GM12878 (cell line): ENCODE measurements at regions not wholly inside any gene's neighbourhood (a gene's known extent, or its start where the extent isn't known, plus 50 kb on each side); places are given as distances from the start of the nearest gene placed in this dataset.

ENCODE experiments used
- ATAC-seq: fragments of 200-7000 bp; cut with Tn5 transposase; 3 replicates; pipeline ENCODE4 v1.9.1; 2020; ENCODE audit warnings: mild to moderate bottlenecking, moderate library complexity
- BruUV-seq: library from RNA; stranded (reverse); fragments of 400-500 nt; replicated peaks from 2 replicates; lab custom pipeline; 2021; lab: Mats Ljungman, UMichigan
- CTCF ChIA-PET: fragments of 300-600 bp; sonication (Branson Sonifier 250); formaldehyde crosslinking; extraction: SDS; loops from one replicate; lab custom pipeline; 2021; ENCODE audit warnings: inconsistent platforms; lab: Yijun Ruan, JAX
- POLR2A ChIA-PET: fragments of 350-600 bp; formaldehyde crosslinking; extraction: SDS; loops from one replicate; lab custom pipeline; 2021; ENCODE audit warnings: inconsistent platforms; lab: Charles Lee
- RAD21 ChIA-PET: fragments of 300-600 bp; sonication (Branson Sonifier 250); formaldehyde crosslinking; loops from one replicate; lab custom pipeline; 2023; ENCODE audit warnings: antibody characterized with exemption; ENCODE audit not compliant: unreplicated experiment; lab: Charles Lee
- SMC1A ChIA-PET: fragments of 300-600 bp; sonication (Branson Sonifier 250); formaldehyde crosslinking; loops from one replicate; lab custom pipeline; 2023; ENCODE audit not compliant: unreplicated experiment, uncharacterized antibody; lab: Charles Lee
- DNase-seq: peaks from one replicate; pipeline ENCODE4 v3.0.0-alpha.2; 2011; ENCODE audit warnings: low read depth, low spot score
- FAIRE-seq: peaks from 3 replicates; lab custom pipeline; 2011; peaks lifted over from hg19 to GRCh38; lab: Jason Lieb, UNC
- H2AFZ ChIP-seq: 2 replicates; pipeline ENCODE4 v1.6.0; 2011; ENCODE audit warnings: low read depth, low read length, control low read depth; ENCODE audit not compliant: control insufficient read depth
- H3K27ac ChIP-seq: 2 replicates; pipeline ENCODE4 v1.5.1; 2011; ENCODE audit warnings: control low read depth; ENCODE audit not compliant: control insufficient read depth, insufficient read depth
- H3K27me3 ChIP-seq, 2 experiments: replicated peaks in 1 of 2; 2 replicates each; pipeline versions ENCODE4 v1.6.0 to v1.6.1; 2011; ENCODE audit warnings: low read length in 1 of 2; ENCODE audit not compliant: control insufficient read depth in 2 of 2, insufficient read depth in 2 of 2
- H3K36me3 ChIP-seq, 2 experiments: 2 replicates each; pipeline ENCODE4 v1.5.1; 2011; ENCODE audit warnings: low read length in 1 of 2; ENCODE audit not compliant: control insufficient read depth in 2 of 2, insufficient read depth in 2 of 2
- H3K4me1 ChIP-seq: 2 replicates; pipeline ENCODE4 v1.6.1; 2011; ENCODE audit warnings: mild to moderate bottlenecking, low read length, moderate library complexity, mixed read lengths; ENCODE audit not compliant: control insufficient read depth, insufficient read depth
- H3K4me2 ChIP-seq: 2 replicates; pipeline ENCODE4 v1.6.0; 2011; ENCODE audit warnings: control low read depth; ENCODE audit not compliant: control insufficient read depth, insufficient read depth
- H3K4me3 ChIP-seq: fragments of 200-600 bp; sonication (generic); 2 replicates; pipeline ENCODE4 v1.5.1; 2016
- H3K79me2 ChIP-seq: 2 replicates; pipeline ENCODE4 v1.6.0; 2011; ENCODE audit warnings: low read length; ENCODE audit not compliant: control insufficient read depth, insufficient read depth
- H3K9ac ChIP-seq: 2 replicates; pipeline ENCODE4 v1.8.0; 2011; ENCODE audit warnings: low read length, control low read depth, mixed read lengths; ENCODE audit not compliant: control insufficient read depth, insufficient read depth
- H3K9me3 ChIP-seq: replicated peaks from 3 replicates; pipeline ENCODE4 v1.5.1; 2011; ENCODE audit warnings: mild to moderate bottlenecking, low read length; ENCODE audit not compliant: control insufficient read depth, insufficient read depth
- H4K20me1 ChIP-seq: 2 replicates; pipeline ENCODE4 v1.6.0; 2011; ENCODE audit not compliant: control insufficient read depth, insufficient read depth
- BRCA1 ChIP-seq: IDR thresholded peaks from 2 replicates; pipeline ENCODE4 v1.6.1; 2011; ENCODE audit warnings: low read depth, low read length, improper control_type of control experiment
- CEBPB ChIP-seq, 2 experiments: fragments of 150-350 bp in 1 of 2; IDR thresholded peaks; 2 replicates each; pipeline ENCODE4 v1.6.1; 2012 to 2014; ENCODE audit warnings: low read depth in 2 of 2, low read length in 2 of 2, borderline replicate concordance in 1 of 2, inconsistent platforms in 1 of 2
- E4F1 ChIP-seq: fragments of 450-650 bp; IDR thresholded peaks from 2 replicates; pipeline ENCODE4 v1.6.1; 2018; ENCODE audit warnings: borderline replicate concordance, mild to moderate bottlenecking; ENCODE audit not compliant: partially characterized antibody
- FOXM1 ChIP-seq: IDR thresholded peaks from 2 replicates; pipeline ENCODE4 v1.6.1; 2012; ENCODE audit warnings: low read depth, mild to moderate bottlenecking, inconsistent platforms, low read length, moderate library complexity
- GATAD2B ChIP-seq: fragments of 450-650 bp; conservative IDR thresholded peaks from 2 replicates; pipeline ENCODE4 v1.6.1; 2017; ENCODE audit warnings: low read depth, mild to moderate bottlenecking, moderate library complexity
- MEF2B ChIP-seq: fragments of 450-650 bp; IDR thresholded peaks from 2 replicates; pipeline ENCODE4 v1.6.1; 2018; ENCODE audit warnings: mild to moderate bottlenecking, moderate library complexity; ENCODE audit not compliant: partially characterized antibody, poor library complexity, severe bottlenecking
- MLLT1 ChIP-seq: fragments of 450-650 bp; IDR thresholded peaks from 2 replicates; pipeline ENCODE4 v1.6.1; 2016; ENCODE audit warnings: mild to moderate bottlenecking
- NKRF ChIP-seq: fragments of 450-650 bp; conservative IDR thresholded peaks from 2 replicates; pipeline ENCODE4 v1.6.1; 2017; ENCODE audit warnings: mild to moderate bottlenecking, moderate library complexity
- RAD21 ChIP-seq: IDR thresholded peaks from 2 replicates; pipeline ENCODE4 v1.6.1; 2011; ENCODE audit warnings: mild to moderate bottlenecking, low read depth, low read length, moderate library complexity; ENCODE audit not compliant: insufficient read depth
- RELA ChIP-seq: fragments of 450-650 bp; IDR thresholded peaks from 2 replicates; pipeline ENCODE4 v1.8.0; 2014; ENCODE audit warnings: borderline replicate concordance; ENCODE audit not compliant: partially characterized antibody
- STAT1 ChIP-seq: fragments of 450-650 bp; conservative IDR thresholded peaks from 2 replicates; pipeline ENCODE4 v1.6.1; 2014; ENCODE audit warnings: antibody characterized with exemption, mild to moderate bottlenecking
- ZBTB40 ChIP-seq: fragments of 450-650 bp; IDR thresholded peaks from 2 replicates; pipeline ENCODE4 v1.6.1; 2016; ENCODE audit warnings: mild to moderate bottlenecking, moderate library complexity, borderline replicate concordance
- ZNF24 ChIP-seq: fragments of 450-650 bp; IDR thresholded peaks from 2 replicates; pipeline ENCODE4 v1.6.1; 2017; ENCODE audit warnings: antibody characterized with exemption, mild to moderate bottlenecking
- WGBS: methylation state at CpG from one replicate; pipeline ENCODE4 v1.1.6; 2016; ENCODE audit warnings: low lambda C conversion rate; ENCODE audit not compliant: insufficient replicate concordance, insufficient coverage; ENCODE audit errors: missing lambda C conversion rate; 5-methylcytosine and 5-hydroxymethylcytosine counted together
- in situ Hi-C: fragments of 300-500 bp; cut with MboI; formaldehyde crosslinking; loops from 9 replicates; pipeline ENCODE4 v1.14.3; 2018; ENCODE audit warnings: mixed read lengths
- intact Hi-C: fragments of 100-400 bp; cut with micrococcal nuclease; formaldehyde crosslinking; loops from one replicate; pipeline ENCODE4 v1.14.2; 2022; ENCODE audit not compliant: unreplicated experiment

GRCh38 chr13:88541994-88542393 lies 870.8 kb downstream of the SLITRK5 start (continued):
- no peak for TF ChIP-seq ZBTB40
- no peak for TF ChIP-seq CEBPB (IDR thresholded peaks at IDR 0.05; ENCODE audit: borderline replicate concordance in 1 of 2, low read depth in 2 of 2, low read length in 2 of 2)

GRCh38 chr13:88544836-88545235 lies 873.7 kb downstream of the SLITRK5 start:
- RAD21 ChIA-PET, result no interaction called here
- H3K9me3 ChIP-seq, result no peaks in the 10 kb centered on the region
- ATAC-seq (no peak), FAIRE-seq (no peak), DNase-seq (no peak)
- no peaks in the 10 kb centered on the region for H3K27me3 ChIP-seq
- CTCF ChIA-PET, result no interaction called here
- no peaks in the 10 kb centered on the region for H3K79me2 ChIP-seq
- POLR2A ChIA-PET, result no interaction called here
- 0% methylated on average over 1 of the region's 1 CpG for WGBS
- H4K20me1 ChIP-seq, result no peaks in the 10 kb centered on the region
- SMC1A ChIA-PET, result no interaction called here
- no peaks in the 10 kb centered on the region for H3K36me3 ChIP-seq
- in situ Hi-C loops, result no loop called here
- no peaks in the 10 kb centered on the region for H3K4me1 ChIP-seq
- no TSS peak for BruUV-seq
- no peak overlapping the region for H3K9ac ChIP-seq
- H3K4me3 ChIP-seq, result no peak overlapping the region
- H2AFZ ChIP-seq, result no peak overlapping the region
- H3K27ac ChIP-seq, result no peak overlapping the region
- no peak overlapping the region for H3K4me2 ChIP-seq
- intact Hi-C loops, result no loop called here
- TF ChIP-seq E4F1 (no peak), NKRF (no peak), ZNF24 (no peak), RELA (no peak), MEF2B (no peak), FOXM1 (no peak), STAT1 (no peak), BRCA1 (no peak), MLLT1 (no peak), GATAD2B (no peak), RAD21 (no peak)
